C4-2B (cell line): ENCODE measurements at regions not wholly inside any gene's neighbourhood (a gene's known extent, or its start where the extent isn't known, plus 50 kb on each side); places are given as distances from the start of the nearest gene placed in this dataset.
"Not testable (repeated sequence)": the region's sequence is repeated elsewhere in the genome, so short reads cannot be mapped to it uniquely, and the experiment has no call there.

ENCODE experiments used
- H3K27ac ChIP-seq: fragments of 450-650 bp; 2 replicates; pipeline ENCODE4 v1.5.1; 2017
- ZFX ChIP-seq: fragments of 450-650 bp; IDR thresholded peaks from 2 replicates; pipeline ENCODE4 v1.6.1; 2017
- TF ChIP-seq, protein P1 (sequence below): fragments of 450-650 bp; conservative IDR thresholded peaks from 2 replicates; pipeline ENCODE4 v1.5.1; 2017; ENCODE audit warnings: mild to moderate bottlenecking

DNA sequence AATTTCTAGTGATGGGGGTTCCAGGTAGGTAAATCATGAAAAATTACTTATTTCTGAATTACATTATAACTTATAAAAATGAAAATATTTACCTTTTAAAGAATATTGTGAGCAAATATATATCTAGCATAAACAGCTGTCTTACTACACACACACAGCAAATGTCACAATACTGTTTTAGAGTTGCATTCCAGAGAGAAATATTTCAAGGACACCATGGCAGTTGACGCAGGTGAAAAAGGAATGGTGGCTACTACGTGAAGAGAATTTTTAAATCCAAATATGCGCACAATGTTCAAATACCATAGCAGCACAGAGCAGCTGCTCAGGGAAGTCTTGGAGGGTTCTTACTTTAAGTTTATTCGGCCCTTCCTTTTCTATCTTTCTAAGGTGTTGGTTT, 356.2 kb downstream of the CGGBP1 start:
- TF ChIP-seq, protein P1, sequence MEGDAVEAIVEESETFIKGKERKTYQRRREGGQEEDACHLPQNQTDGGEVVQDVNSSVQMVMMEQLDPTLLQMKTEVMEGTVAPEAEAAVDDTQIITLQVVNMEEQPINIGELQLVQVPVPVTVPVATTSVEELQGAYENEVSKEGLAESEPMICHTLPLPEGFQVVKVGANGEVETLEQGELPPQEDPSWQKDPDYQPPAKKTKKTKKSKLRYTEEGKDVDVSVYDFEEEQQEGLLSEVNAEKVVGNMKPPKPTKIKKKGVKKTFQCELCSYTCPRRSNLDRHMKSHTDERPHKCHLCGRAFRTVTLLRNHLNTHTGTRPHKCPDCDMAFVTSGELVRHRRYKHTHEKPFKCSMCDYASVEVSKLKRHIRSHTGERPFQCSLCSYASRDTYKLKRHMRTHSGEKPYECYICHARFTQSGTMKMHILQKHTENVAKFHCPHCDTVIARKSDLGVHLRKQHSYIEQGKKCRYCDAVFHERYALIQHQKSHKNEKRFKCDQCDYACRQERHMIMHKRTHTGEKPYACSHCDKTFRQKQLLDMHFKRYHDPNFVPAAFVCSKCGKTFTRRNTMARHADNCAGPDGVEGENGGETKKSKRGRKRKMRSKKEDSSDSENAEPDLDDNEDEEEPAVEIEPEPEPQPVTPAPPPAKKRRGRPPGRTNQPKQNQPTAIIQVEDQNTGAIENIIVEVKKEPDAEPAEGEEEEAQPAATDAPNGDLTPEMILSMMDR = no peak
- TF ChIP-seq ZFX = no peak
- no peak overlapping the region for H3K27ac ChIP-seq

DNA sequence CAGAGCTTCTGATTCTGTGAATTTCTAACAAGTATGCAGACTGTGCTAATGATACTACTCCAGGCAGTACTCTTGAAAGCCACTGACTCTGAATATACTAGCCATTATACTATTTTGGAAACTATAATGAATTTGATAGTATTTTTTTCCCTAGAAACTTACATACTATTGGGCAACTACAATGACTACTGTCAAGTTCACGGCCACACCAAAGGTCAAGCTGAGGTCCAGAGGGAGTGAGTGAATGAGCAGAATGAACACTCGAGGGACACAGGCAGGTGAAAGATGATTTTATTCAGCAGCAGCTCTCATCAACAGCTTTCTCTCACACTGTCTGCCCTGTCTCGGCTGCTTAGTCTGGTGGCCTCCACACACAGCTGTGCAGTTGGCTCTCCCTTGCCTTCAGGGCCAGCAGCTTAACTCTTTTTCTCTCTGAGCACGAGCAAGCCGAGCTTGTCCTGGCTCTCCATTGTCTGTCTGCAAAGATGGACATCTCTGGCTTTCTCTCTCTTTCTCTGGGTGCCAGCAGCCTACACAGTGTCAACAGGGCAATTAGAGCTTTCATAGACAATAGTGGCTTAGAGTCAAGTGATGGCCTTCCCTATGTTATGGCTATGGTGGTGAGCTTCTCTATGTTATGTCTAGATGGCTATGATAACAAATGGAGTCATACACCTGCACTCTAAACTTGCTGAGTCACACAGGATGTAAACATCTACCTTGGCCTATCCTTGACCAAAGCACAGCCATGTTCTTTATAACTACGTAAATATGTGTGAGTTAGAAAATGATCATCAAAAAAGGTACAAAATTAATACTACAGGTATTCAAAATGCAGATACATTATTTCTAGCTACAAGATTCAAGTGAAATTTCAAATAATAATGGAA, 362.4 kb downstream of the CGGBP1 start:
- no peak overlapping the region for H3K27ac ChIP-seq
- TF ChIP-seq, protein P1 = no peak
- TF ChIP-seq ZFX = no peak

DNA sequence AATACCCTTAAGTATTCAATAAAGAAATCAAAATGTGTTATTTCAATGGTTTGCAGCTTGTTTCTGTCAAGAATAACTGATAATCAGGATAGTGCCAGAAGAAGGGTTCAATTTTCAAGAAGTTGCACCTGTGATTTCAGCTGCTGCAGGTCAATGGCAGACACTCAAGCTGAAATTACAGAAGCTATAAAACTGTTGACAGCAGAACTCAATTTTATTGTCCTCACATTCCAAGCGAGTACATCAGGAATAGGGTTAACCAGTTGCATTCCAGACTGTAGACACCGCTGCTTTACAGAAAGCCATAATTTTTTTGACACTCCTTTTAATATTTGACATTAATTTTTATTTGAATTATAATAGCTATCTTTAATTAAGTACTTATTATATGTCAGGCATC, 364.1 kb downstream of the CGGBP1 start:
- no peak overlapping the region for H3K27ac ChIP-seq

DNA sequence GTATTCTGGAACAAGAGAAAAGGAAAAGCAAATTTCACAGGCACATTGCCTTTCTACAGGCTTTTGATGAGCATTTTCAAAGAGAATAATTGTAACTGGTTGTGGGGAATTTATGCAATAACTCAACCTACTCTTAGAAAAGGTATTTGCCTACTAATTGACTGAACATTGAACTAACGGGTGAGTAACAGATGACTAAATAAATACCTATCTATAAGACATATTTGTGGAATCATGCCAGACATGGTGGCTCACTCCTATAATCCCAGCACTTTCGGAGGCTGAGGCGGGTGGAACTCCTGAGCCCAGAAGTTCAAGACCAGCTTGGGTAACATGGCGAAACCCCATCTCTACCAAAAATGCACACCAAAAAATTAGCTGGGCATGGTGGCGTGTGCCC, 367.7 kb downstream of the CGGBP1 start:
- H3K27ac ChIP-seq = no peak overlapping the region
- TF ChIP-seq, protein P1 = no peak
- TF ChIP-seq ZFX = no peak

More for the DNA sequence above, 364.1 kb downstream of the CGGBP1 start:
- no peak for TF ChIP-seq ZFX
- TF ChIP-seq, protein P1 = no peak

DNA sequence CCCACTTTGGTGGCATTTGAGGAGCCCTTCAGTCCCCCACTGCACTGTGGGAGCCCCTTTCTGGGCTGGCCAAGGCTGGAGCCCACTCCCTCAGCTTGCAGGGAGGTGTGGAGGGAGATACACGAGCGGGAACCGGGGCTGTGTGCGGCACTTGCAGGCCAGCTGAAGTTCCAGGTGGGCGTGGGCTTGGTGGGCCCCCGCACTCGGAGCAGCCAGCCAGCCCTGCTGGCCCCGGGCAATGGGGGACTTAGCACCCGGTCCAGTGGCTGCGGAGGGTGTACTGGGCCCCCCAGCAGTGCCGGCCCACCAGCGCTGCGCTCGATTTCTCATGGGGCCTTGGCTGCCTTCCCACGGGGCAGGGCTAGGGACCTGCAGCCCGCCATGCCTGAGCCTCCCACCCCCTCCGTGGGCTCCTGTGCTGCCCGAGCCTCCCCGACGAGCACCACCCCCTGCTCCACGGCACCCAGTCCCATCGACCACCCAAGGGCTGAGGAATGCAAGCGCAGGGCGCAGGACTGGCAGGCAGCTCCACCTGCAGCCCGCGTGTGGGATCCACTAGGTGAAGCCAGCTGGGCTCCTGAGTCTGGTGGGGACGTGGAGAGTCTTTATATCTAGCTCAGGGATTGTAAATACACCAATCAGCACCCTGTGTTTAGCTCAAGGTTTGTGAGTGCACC, 379.7 kb downstream of the CGGBP1 start:
- not testable (repeated sequence) for H3K27ac ChIP-seq

DNA sequence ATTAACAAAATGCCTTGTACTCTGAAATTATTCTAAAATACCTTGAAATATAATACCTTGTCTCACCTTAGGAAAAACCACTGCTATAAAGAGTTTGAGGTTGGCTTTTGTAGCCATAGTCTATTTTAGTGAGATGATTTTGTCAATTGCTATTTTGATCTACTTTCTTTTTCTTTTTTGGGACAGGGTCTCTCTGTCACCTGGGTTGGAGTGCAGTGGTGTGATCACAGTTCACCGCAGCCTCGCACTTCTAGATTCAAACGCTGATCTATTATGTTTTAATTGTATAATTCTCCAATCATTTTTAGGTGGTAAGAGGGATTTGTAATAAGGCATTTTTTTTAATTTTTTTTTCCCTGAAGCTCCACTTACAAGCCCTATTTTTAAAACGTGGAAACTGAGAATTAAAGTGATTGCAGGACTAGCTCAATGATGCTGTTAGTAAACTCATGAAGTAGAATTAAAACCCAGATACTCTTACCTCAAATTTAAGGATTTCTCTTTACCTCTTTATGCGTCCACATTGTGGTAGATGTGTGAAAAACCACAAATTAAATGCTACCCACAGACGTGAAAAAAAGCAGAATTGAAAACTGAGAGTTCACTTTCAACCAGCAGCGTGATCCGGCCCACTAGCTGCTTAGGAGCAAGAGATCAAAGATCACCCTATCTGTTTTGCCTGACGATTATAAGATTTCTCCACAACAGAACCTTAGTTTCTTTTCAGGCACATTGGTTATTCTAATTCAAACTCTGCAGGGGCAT, 384.2 kb downstream of the CGGBP1 start:
- no peak overlapping the region for H3K27ac ChIP-seq
- no peak for TF ChIP-seq ZFX
- TF ChIP-seq, protein P1 = no peak

DNA sequence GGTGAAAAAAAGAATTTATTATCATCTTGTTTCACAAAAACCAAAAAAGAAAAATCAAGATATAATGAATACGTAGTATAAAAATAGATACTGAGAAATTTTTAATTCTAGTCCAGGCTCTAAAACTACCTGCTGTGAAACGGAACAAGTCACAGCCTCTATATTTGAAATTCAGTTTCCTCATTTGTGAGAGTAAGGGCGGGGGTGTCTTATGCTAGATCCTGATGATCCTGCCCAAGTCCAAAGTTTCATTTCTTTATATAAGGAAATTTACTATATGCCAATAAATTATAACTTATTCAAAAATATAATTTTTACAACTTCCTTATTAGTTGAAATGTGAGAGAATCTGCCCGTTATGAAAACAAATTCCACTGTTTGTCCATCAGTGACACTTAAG, 385.7 kb downstream of the CGGBP1 start:
- no peak for TF ChIP-seq ZFX
- TF ChIP-seq, protein P1 = no peak

More for the DNA sequence above, 385.7 kb downstream of the CGGBP1 start:
- no peak overlapping the region for H3K27ac ChIP-seq
